Natural killer cell (primary cell): ENCODE measurements at regions not wholly inside any gene's neighbourhood (a gene's known extent, or its start where the extent isn't known, plus 50 kb on each side); places are given as distances from the start of the nearest gene placed in this dataset.

Experiments
- ATAC-seq, 3 donors: fragments of 150-1000 bp in 2 of 3; fragments of 200-7000 bp in 1 of 3; cut with Tn5 transposase; 1 replicate in 1 of 3; 2 replicates in 2 of 3; pipeline ENCODE4 v1.10.0; 2021; ENCODE audit warnings: mild to moderate bottlenecking in 2 of 3, moderate library complexity in 2 of 3
- DNase-seq, 2 donors: peaks; one replicate each; pipeline versions ENCODE4 v3.0.0 to v3.0.0-alpha.2; 2013 to 2021; ENCODE audit warnings: mixed read lengths in 1 of 2
- H3K27ac ChIP-seq: one replicate; pipeline ENCODE4 v1.5.1; 2013; ENCODE audit warnings: mild to moderate bottlenecking, low read length
- H3K27me3 ChIP-seq: one replicate; pipeline ENCODE4 v1.6.1; 2013; ENCODE audit warnings: low read length; ENCODE audit not compliant: control insufficient read depth, insufficient read depth
- H3K36me3 ChIP-seq: one replicate; pipeline ENCODE4 v1.6.1; 2013; ENCODE audit warnings: low read length; ENCODE audit not compliant: control insufficient read depth, insufficient read depth
- H3K4me1 ChIP-seq: one replicate; pipeline ENCODE4 v1.6.1; 2013; ENCODE audit warnings: low read length; ENCODE audit not compliant: control insufficient read depth, insufficient read depth
- H3K4me3 ChIP-seq: one replicate; pipeline ENCODE4 v1.5.1; 2013; ENCODE audit warnings: low read length
- H3K9me3 ChIP-seq: one replicate; pipeline ENCODE4 v1.6.1; 2013; ENCODE audit warnings: low read length; ENCODE audit not compliant: control insufficient read depth, insufficient read depth
- H3K27ac Mint-ChIP-seq, 2 donors: one replicate each; pipeline ENCODE4 v1.8.0; 2022; ENCODE audit warnings: mild to moderate bottlenecking in 2 of 2, mixed read lengths in 2 of 2, moderate library complexity in 1 of 2
- H3K27me3 Mint-ChIP-seq, 2 donors: one replicate each; pipeline ENCODE4 v1.8.0; 2022; ENCODE audit warnings: low read depth in 2 of 2, mixed read lengths in 2 of 2
- H3K36me3 Mint-ChIP-seq: one replicate; pipeline ENCODE4 v1.8.0; 2022; ENCODE audit warnings: mixed read lengths
- H3K4me1 Mint-ChIP-seq, 2 donors: one replicate each; pipeline ENCODE4 v1.8.0; 2022; ENCODE audit warnings: mixed read lengths in 2 of 2
- H3K4me3 Mint-ChIP-seq: one replicate; pipeline ENCODE4 v1.8.0; 2022; ENCODE audit warnings: mild to moderate bottlenecking, moderate library complexity, mixed read lengths
- H3K9me3 Mint-ChIP-seq, 2 donors: one replicate each; pipeline ENCODE4 v1.8.0; 2022; ENCODE audit warnings: mixed read lengths in 2 of 2
- WGBS: methylation state at CpG from one replicate; pipeline ENCODE4 v1.1.7; 2013; ENCODE audit warnings: missing lambda C conversion rate; ENCODE audit not compliant: insufficient coverage; 5-methylcytosine and 5-hydroxymethylcytosine counted together
- intact Hi-C: fragments of 100-400 bp; cut with micrococcal nuclease; formaldehyde crosslinking; loops from one replicate; pipeline ENCODE4 v1.14.2; 2022
- TF ChIP-seq, protein P1 (sequence below): fragments of 200-600 bp; IDR thresholded peaks from one replicate; pipeline ENCODE4 v1.8.0; 2022; ENCODE audit warnings: antibody characterized with exemption

DNA sequence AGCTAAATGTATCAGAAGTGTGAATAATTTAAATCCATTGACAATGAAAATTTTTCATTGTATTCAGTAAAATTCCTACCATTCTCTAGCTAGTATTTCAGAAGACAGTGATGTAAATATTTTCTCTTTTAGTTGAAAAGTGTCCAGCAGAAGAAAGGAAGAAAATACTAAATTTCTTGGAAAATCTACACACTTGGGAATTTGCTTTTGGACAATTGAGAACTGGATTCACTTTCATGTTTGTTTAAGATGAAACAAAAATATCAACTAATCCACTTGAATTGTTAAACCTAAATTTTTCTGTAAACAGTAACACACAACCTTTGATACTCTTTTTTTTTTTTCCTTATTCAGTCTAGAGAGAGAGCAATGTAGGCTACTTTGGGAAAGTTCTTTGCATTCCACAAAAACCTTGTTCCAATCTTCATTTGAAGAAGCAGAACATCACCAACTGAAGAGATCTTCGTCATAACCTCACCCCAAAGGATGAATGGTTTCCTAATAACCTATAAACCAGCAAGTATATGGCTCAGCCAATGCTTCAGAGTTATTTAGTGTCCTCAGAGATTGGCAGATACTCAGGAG, 155.1 kb upstream of the GORAB start:
- no peak for DNase-seq
- WGBS = 0% methylated on average over 1 of the region's 1 CpG
- Histone ChIP-seq H3K27ac (no peak overlapping the region), H3K9me3 (no peaks in the 10 kb centered on the region), H3K36me3 (no peaks in the 10 kb centered on the region), H3K4me1 (no peaks in the 10 kb centered on the region), H3K4me3 (no peak overlapping the region), H3K27me3 (no peaks in the 10 kb centered on the region)
- ATAC-seq = no peak
- intact Hi-C loops = no loop called here
- peaks cover 0 to 7% of the 10 kb centered on the region in 2 donors for H3K27me3 Mint-ChIP-seq
- H3K4me3 Mint-ChIP-seq = no peak overlapping the region
- H3K9me3 Mint-ChIP-seq = peaks cover 0 to 5% of the 10 kb centered on the region in 2 donors
- H3K4me1 Mint-ChIP-seq = no peaks in the 10 kb centered on the region
- TF ChIP-seq, protein P1, sequence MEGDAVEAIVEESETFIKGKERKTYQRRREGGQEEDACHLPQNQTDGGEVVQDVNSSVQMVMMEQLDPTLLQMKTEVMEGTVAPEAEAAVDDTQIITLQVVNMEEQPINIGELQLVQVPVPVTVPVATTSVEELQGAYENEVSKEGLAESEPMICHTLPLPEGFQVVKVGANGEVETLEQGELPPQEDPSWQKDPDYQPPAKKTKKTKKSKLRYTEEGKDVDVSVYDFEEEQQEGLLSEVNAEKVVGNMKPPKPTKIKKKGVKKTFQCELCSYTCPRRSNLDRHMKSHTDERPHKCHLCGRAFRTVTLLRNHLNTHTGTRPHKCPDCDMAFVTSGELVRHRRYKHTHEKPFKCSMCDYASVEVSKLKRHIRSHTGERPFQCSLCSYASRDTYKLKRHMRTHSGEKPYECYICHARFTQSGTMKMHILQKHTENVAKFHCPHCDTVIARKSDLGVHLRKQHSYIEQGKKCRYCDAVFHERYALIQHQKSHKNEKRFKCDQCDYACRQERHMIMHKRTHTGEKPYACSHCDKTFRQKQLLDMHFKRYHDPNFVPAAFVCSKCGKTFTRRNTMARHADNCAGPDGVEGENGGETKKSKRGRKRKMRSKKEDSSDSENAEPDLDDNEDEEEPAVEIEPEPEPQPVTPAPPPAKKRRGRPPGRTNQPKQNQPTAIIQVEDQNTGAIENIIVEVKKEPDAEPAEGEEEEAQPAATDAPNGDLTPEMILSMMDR = no peak
- H3K36me3 Mint-ChIP-seq = no peaks in the 10 kb centered on the region
- no peak overlapping the region for H3K27ac Mint-ChIP-seq

- DNase-seq (no peak), ATAC-seq (no peak)
- no peaks in the 10 kb centered on the region for H3K27me3 ChIP-seq
- H3K4me3 Mint-ChIP-seq = no peak overlapping the region
- H3K4me3 ChIP-seq = no peak overlapping the region
- H3K36me3 Mint-ChIP-seq = no peaks in the 10 kb centered on the region
- TF ChIP-seq, protein P1 = no peak
- WGBS = no CpG with 5 or more reads among the region's 1 CpG
- no peak overlapping the region for H3K27ac ChIP-seq
- no peaks in the 10 kb centered on the region for H3K4me1 Mint-ChIP-seq
- no peaks in the 10 kb centered on the region for H3K4me1 ChIP-seq
- peaks cover 0 to 5% of the 10 kb centered on the region in 2 donors for H3K9me3 Mint-ChIP-seq
- H3K36me3 ChIP-seq = no peaks in the 10 kb centered on the region
- intact Hi-C loops = no loop called here
- no peaks in the 10 kb centered on the region for H3K9me3 ChIP-seq
- no peak overlapping the region for H3K27ac Mint-ChIP-seq
- H3K27me3 Mint-ChIP-seq = peaks cover 0 to 9% of the 10 kb centered on the region in 2 donors
These were observed 154.5 kb upstream of the GORAB start for GRCh38 chr1:170377440-170377839.

GRCh38 chr1:170377896-170378634, 153.9 kb upstream of the GORAB start:
- no peak overlapping the region for H3K4me3 Mint-ChIP-seq
- Histone ChIP-seq H3K27ac (no peak overlapping the region), H3K27me3 (no peaks in the 10 kb centered on the region), H3K4me3 (no peak overlapping the region), H3K36me3 (no peaks in the 10 kb centered on the region), H3K4me1 (no peaks in the 10 kb centered on the region), H3K9me3 (no peaks in the 10 kb centered on the region)
- ATAC-seq (no peak), DNase-seq (no peak)
- 80% methylated on average over 1 of the region's 1 CpG for WGBS
- peaks cover 0 to 9% of the 10 kb centered on the region in 2 donors for H3K27me3 Mint-ChIP-seq
- H3K9me3 Mint-ChIP-seq = peaks cover 0 to 5% of the 10 kb centered on the region in 2 donors
- TF ChIP-seq, protein P1 = no peak
- H3K4me1 Mint-ChIP-seq = no peaks in the 10 kb centered on the region
- H3K36me3 Mint-ChIP-seq = no peaks in the 10 kb centered on the region
- intact Hi-C loops = no loop called here
- H3K27ac Mint-ChIP-seq = no peak overlapping the region
